Activated naive CD8-positive, alpha-beta T cell treated with anti-CD3 and anti-CD28 coated beads, Interleukin-2, amount 50 U/mL, for 24 hours (primary cell): ENCODE measurements at regions not wholly inside any gene's neighbourhood (a gene's known extent, or its start where the extent isn't known, plus 50 kb on each side); places are given as distances from the start of the nearest gene placed in this dataset.

ENCODE experiments used
- ATAC-seq: fragments of 150-1000 bp; cut with Tn5 transposase; one replicate; pipeline ENCODE4 v1.10.0; 2021
- DNase-seq: peaks from one replicate; pipeline ENCODE4 v3.0.0; 2021
- H3K27ac Mint-ChIP-seq: one replicate; pipeline ENCODE4 v1.8.0; 2021; ENCODE audit warnings: mild to moderate bottlenecking, mixed read lengths
- H3K27me3 Mint-ChIP-seq: one replicate; pipeline ENCODE4 v1.8.0; 2021; ENCODE audit warnings: mixed read lengths
- H3K36me3 Mint-ChIP-seq: one replicate; pipeline ENCODE4 v1.8.0; 2021; ENCODE audit warnings: low read depth, mixed read lengths
- H3K4me1 Mint-ChIP-seq: one replicate; pipeline ENCODE4 v1.8.0; 2021; ENCODE audit warnings: mixed read lengths
- H3K4me3 Mint-ChIP-seq: one replicate; pipeline ENCODE4 v1.8.0; 2021; ENCODE audit warnings: mild to moderate bottlenecking, moderate library complexity, mixed read lengths
- H3K9me3 Mint-ChIP-seq: one replicate; pipeline ENCODE4 v1.8.0; 2021; ENCODE audit warnings: mixed read lengths

GRCh38 chr4:137070614-137071013 lies 461.7 kb downstream of the PCDH18 start:
- no peak overlapping the region for H3K4me3 Mint-ChIP-seq
- H3K9me3 Mint-ChIP-seq: peaks cover 18% of the 10 kb centered on the region
- no peak overlapping the region for H3K27ac Mint-ChIP-seq
- no peaks in the 10 kb centered on the region for H3K36me3 Mint-ChIP-seq
- no peaks in the 10 kb centered on the region for H3K4me1 Mint-ChIP-seq
- DNase-seq: no peak
- no peak for ATAC-seq
- H3K27me3 Mint-ChIP-seq: no peaks in the 10 kb centered on the region

DNA sequence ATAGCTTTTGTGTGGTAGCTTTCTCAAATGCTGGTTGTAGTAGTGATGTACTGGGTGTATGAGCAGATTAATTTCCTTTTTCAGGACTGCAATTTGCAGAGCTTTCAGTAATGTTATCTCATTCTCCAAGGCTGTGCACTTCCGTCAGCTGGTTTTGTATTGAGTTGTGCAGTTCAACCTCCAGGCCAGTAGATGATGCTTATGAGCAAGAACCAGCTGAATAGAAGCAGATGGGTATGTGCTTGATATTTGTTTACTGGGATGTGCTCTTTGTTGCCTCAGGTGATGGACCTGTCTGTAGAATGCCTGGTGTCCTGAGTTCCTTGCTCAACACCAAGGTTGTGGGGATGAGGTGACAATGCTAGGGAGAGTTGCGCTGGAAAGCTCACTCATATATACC lies 462.8 kb downstream of the PCDH18 start:
- DNase-seq (no peak), ATAC-seq (no peak)
- Mint-ChIP-seq H3K27me3 (no peaks in the 10 kb centered on the region), H3K4me1 (no peaks in the 10 kb centered on the region), H3K27ac (no peak overlapping the region), H3K36me3 (no peaks in the 10 kb centered on the region), H3K9me3 (peaks cover 18% of the 10 kb centered on the region), H3K4me3 (no peak overlapping the region)

DNA sequence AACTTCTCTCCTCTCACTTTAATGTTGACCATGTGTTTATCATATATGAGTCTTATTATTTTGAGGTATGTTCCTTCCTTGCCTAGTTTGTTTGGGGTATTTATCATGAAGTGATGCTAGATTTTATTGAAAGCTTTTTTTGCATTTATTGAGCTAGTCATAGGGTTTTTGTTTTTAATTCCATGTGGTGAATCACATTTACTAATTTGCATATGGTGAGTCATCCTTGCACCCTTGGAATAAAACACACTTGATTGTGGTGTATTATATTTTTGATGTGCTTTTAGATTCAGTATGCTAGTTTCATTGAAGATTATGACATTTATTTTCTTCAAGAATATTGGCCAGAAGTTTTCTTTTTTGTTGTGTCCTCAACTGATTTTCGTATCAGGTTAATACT lies 464.6 kb downstream of the PCDH18 start:
- H3K27ac Mint-ChIP-seq: no peak overlapping the region
- no peaks in the 10 kb centered on the region for H3K36me3 Mint-ChIP-seq
- H3K27me3 Mint-ChIP-seq: no peaks in the 10 kb centered on the region
- H3K4me3 Mint-ChIP-seq: no peak overlapping the region
- ATAC-seq (no peak), DNase-seq (no peak)
- H3K4me1 Mint-ChIP-seq: no peaks in the 10 kb centered on the region
- peaks cover 18% of the 10 kb centered on the region for H3K9me3 Mint-ChIP-seq

- H3K27me3 Mint-ChIP-seq: no peaks in the 10 kb centered on the region
- ATAC-seq (no peak), DNase-seq (no peak)
- no peak overlapping the region for H3K27ac Mint-ChIP-seq
- no peaks in the 10 kb centered on the region for H3K36me3 Mint-ChIP-seq
- H3K4me1 Mint-ChIP-seq: no peaks in the 10 kb centered on the region
- H3K9me3 Mint-ChIP-seq: peaks cover 22% of the 10 kb centered on the region
- H3K4me3 Mint-ChIP-seq: no peak overlapping the region
These were observed 467.0 kb downstream of the PCDH18 start for GRCh38 chr4:137065311-137065710.

GRCh38 chr4:137063961-137064360 lies 468.3 kb downstream of the PCDH18 start:
- Mint-ChIP-seq H3K27me3 (no peaks in the 10 kb centered on the region), H3K4me3 (no peak overlapping the region), H3K9me3 (peaks cover 22% of the 10 kb centered on the region), H3K36me3 (no peaks in the 10 kb centered on the region), H3K27ac (no peak overlapping the region), H3K4me1 (no peaks in the 10 kb centered on the region)
- ATAC-seq: no peak
- no peak for DNase-seq

DNA sequence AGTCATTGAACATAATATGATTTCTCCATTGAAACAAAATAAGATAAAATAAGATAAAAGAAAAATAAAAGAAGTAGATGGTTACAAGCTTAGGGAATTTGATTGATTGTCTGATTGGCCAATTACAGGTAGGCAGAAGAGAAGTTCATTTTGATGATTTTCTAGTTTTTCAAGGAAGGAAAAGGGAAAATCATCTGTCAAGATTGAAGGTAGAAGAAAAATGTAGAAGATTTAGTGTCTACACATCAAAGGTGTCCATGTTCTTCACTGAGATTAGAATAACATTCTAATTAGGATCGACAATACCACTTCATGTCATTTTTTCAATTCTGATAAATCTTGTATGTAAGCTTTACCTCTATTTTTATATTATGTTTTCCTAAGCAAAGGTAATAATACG lies 489.1 kb downstream of the PCDH18 start:
- Mint-ChIP-seq H3K9me3 (no peaks in the 10 kb centered on the region), H3K4me3 (no peak overlapping the region), H3K36me3 (no peaks in the 10 kb centered on the region), H3K27ac (no peak overlapping the region), H3K27me3 (no peaks in the 10 kb centered on the region), H3K4me1 (no peaks in the 10 kb centered on the region)
- no peak for ATAC-seq
- no peak for DNase-seq

DNA sequence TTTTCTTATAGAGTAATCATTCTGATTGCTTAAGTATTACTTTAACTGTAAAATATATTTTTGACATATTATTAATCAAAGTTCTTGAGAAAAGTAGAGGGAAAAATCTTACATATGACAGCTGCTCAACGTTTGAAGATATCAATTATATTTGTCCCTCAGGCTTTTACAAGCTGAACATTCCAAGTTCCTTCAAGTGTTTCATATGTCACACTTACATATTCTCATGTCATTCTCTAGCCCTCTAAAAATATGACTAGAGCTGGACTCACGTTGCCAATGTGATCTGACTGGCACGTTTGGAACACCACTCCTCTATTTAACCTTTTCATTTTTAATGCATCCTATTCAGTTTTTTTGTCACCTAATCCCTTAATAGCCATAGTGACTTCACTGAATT lies 492.9 kb downstream of the PCDH18 start:
- Mint-ChIP-seq H3K9me3 (no peaks in the 10 kb centered on the region), H3K27me3 (no peaks in the 10 kb centered on the region), H3K27ac (no peak overlapping the region), H3K4me1 (no peaks in the 10 kb centered on the region), H3K4me3 (no peak overlapping the region), H3K36me3 (no peaks in the 10 kb centered on the region)
- DNase-seq (no peak), ATAC-seq (no peak)

DNA sequence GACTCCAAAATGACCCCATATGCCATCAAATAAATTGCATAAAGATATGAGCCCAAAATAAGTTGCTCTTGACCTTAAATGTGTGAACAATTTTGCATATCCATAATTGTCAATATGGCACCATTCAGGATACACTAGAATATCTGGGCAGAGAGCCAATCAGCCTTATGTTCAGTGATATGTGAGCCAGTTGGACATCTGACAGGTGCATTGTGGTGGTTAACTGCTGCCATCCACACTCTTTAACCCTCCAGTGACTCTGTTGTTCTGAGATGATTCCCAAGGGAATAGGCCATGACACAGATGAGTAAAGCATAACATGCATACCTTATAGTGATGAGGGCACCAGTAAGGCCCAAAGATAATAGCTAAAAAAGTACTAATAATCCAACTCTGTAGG lies 500.1 kb downstream of the PCDH18 start:
- no peak for DNase-seq
- no peak overlapping the region for H3K4me3 Mint-ChIP-seq
- no peaks in the 10 kb centered on the region for H3K36me3 Mint-ChIP-seq
- no peaks in the 10 kb centered on the region for H3K27me3 Mint-ChIP-seq
- no peak overlapping the region for H3K27ac Mint-ChIP-seq
- H3K4me1 Mint-ChIP-seq: no peaks in the 10 kb centered on the region
- H3K9me3 Mint-ChIP-seq: peaks cover 4% of the 10 kb centered on the region
- ATAC-seq: no peak

DNA sequence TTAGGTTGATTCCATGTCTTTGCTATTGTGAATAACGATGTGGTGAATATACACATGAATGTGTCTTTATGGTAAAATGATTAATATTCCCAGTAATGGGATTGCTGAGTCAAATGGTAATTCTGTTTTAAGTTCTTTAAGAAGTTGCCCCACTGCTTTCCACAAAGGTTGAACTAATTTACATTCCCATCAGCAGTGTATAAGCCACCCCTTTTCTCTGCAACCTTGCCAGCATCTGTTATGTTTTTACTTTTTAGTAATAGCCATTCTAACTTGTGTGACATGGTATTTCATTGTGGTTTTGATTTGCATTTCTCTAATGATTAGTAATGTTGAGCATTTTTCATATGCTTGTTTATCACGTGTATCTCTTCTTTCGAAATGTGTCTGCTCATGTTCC lies 503.3 kb downstream of the PCDH18 start:
- H3K36me3 Mint-ChIP-seq: no peaks in the 10 kb centered on the region
- no peak for DNase-seq
- H3K27me3 Mint-ChIP-seq: no peaks in the 10 kb centered on the region
- no peak overlapping the region for H3K4me3 Mint-ChIP-seq
- peaks cover 8% of the 10 kb centered on the region for H3K9me3 Mint-ChIP-seq
- H3K27ac Mint-ChIP-seq: no peak overlapping the region
- ATAC-seq: no peak
- no peaks in the 10 kb centered on the region for H3K4me1 Mint-ChIP-seq

DNA sequence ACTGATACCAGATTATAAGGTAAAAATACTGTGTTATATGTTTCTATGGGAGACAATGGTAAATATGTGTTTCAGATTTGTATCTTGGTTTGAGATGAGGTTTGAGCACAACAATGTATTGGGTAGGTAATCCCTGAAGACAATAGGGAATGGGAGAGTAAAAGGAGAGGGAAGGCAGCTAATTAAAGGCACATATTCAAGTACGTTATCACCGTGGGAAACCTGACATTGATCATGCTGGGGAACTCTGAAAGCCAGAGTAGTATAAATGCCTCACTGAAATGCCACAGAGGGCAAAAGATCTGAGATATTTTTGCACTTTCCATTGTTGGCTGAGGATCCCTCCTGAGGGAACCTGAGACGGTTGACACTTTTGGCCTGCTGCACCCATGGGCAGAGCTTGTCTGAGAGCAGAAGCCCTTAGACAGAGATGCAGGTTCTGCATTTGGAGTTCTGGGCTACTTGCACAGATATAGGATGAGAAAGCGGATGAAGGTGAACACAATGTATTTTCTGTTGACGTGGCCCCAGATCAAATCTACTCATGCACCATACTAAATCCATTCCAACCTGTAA lies 506.7 kb downstream of the PCDH18 start:
- no peaks in the 10 kb centered on the region for H3K36me3 Mint-ChIP-seq
- H3K9me3 Mint-ChIP-seq: peaks cover 11% of the 10 kb centered on the region
- no peaks in the 10 kb centered on the region for H3K27me3 Mint-ChIP-seq
- no peak overlapping the region for H3K4me3 Mint-ChIP-seq
- no peak for DNase-seq
- no peak overlapping the region for H3K27ac Mint-ChIP-seq
- ATAC-seq: no peak
- H3K4me1 Mint-ChIP-seq: no peaks in the 10 kb centered on the region

GRCh38 chr4:137015426-137016409 lies 516.6 kb downstream of the PCDH18 start:
- no peak overlapping the region for H3K27ac Mint-ChIP-seq
- no peaks in the 10 kb centered on the region for H3K4me1 Mint-ChIP-seq
- no peaks in the 10 kb centered on the region for H3K27me3 Mint-ChIP-seq
- DNase-seq: no peak
- no peaks in the 10 kb centered on the region for H3K36me3 Mint-ChIP-seq
- no peak for ATAC-seq
- H3K9me3 Mint-ChIP-seq: no peaks in the 10 kb centered on the region
- no peak overlapping the region for H3K4me3 Mint-ChIP-seq

DNA sequence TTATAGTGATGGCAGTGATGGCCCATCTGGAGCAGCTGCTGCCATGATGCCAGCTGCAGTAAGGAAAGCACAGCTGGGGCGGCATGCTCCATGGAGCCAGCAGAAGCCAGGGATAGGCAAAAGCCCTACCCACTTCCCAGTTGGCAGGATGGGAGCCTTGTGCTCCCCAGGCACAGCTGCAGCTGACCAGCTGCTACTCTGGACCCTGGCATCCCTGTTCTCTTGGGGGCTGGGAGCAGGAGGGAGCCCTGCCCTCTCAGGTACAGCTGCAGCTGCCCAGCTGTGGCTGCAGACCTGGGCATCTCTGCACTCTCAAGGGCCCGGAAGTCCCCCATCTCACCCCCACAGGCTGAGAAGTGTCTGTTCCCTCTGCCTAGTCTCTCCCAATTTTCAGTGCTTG lies 531.9 kb downstream of the PCDH18 start:
- DNase-seq: no peak
- Mint-ChIP-seq H3K27me3 (no peaks in the 10 kb centered on the region), H3K9me3 (peaks cover 11% of the 10 kb centered on the region)

DNA sequence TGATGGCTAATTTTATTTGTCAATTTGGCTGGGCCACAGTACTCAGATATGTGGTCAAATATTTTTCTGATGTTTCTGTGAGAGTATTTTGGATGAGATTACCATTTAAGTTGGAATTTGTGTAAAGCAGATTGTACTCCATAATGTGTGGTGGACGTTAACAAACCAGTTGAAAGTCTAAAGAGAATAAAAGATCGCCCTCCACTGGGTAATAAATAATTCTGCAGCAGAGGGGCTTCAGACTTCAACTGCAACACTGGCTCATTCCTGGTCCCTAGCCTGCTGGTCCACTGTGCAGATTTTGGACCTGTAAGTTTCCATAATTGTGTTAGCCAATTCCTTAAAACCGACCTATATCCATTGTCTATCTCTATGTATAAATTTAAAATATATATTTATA lies 540.3 kb downstream of the PCDH18 start:
- no peak overlapping the region for H3K27ac Mint-ChIP-seq
- no peak for DNase-seq
- no peaks in the 10 kb centered on the region for H3K4me1 Mint-ChIP-seq
- H3K9me3 Mint-ChIP-seq: peaks cover 4% of the 10 kb centered on the region
- no peak for ATAC-seq
- H3K27me3 Mint-ChIP-seq: no peaks in the 10 kb centered on the region
- no peak overlapping the region for H3K4me3 Mint-ChIP-seq
- H3K36me3 Mint-ChIP-seq: no peaks in the 10 kb centered on the region

More for the DNA sequence above, 531.9 kb downstream of the PCDH18 start:
- H3K4me3 Mint-ChIP-seq: no peak overlapping the region
- no peaks in the 10 kb centered on the region for H3K36me3 Mint-ChIP-seq
- H3K27ac Mint-ChIP-seq: no peak overlapping the region
- no peaks in the 10 kb centered on the region for H3K4me1 Mint-ChIP-seq
- ATAC-seq: no peak

DNA sequence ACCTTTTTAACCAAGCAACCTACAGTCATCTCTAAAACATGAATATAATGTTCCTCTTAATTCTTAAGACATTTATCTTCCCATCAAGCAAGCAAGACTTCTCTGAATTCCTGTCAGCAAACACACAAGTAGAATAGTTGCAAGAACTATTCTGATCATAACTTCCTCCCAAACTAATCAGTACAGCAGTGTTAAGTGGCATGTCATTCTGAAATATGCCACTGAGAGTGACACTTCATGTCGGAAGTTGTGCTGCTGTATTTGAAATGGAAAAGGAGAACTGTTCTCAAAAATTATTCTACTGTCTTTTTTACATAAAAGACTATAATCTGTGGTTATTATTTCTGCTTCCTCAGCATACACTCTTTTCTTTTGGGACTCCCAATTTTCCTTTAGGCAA lies 546.6 kb downstream of the PCDH18 start:
- Mint-ChIP-seq H3K36me3 (no peaks in the 10 kb centered on the region), H3K9me3 (peaks cover 3% of the 10 kb centered on the region), H3K27me3 (no peaks in the 10 kb centered on the region), H3K4me3 (no peak overlapping the region), H3K4me1 (no peaks in the 10 kb centered on the region), H3K27ac (no peak overlapping the region)
- ATAC-seq (no peak), DNase-seq (no peak)

GRCh38 chr4:136967069-136967468 lies 565.2 kb downstream of the PCDH18 start:
- ATAC-seq: no peak
- no peak overlapping the region for H3K27ac Mint-ChIP-seq
- H3K4me1 Mint-ChIP-seq: no peaks in the 10 kb centered on the region
- DNase-seq: no peak
- peaks cover 3% of the 10 kb centered on the region for H3K9me3 Mint-ChIP-seq
- H3K4me3 Mint-ChIP-seq: no peak overlapping the region
- no peaks in the 10 kb centered on the region for H3K27me3 Mint-ChIP-seq
- H3K36me3 Mint-ChIP-seq: no peaks in the 10 kb centered on the region
